Tibial artery (tissue), 4 donors: ENCODE measurements at regions not wholly inside any gene's neighbourhood (a gene's known extent, or its start where the extent isn't known, plus 50 kb on each side); places are given as distances from the start of the nearest gene placed in this dataset.

Source experiments
- DNase-seq, 2 donors: peaks; one replicate each; pipeline ENCODE4 v3.0.0-alpha.2; 2019
- H3K27ac ChIP-seq, 2 donors: fragments of 200-600 bp; sonication (generic) in 1 of 2; 1 replicate in 1 of 2; 2 replicates in 1 of 2; pipeline ENCODE4 v1.5.1; 2018 to 2019; ENCODE audit warnings: mild to moderate bottlenecking in 1 of 2
- H3K27me3 ChIP-seq, 2 donors: fragments of 200-600 bp; sonication (generic) in 1 of 2; one replicate each; pipeline versions ENCODE4 v1.5.1 to v1.6.0; 2016 to 2019
- H3K36me3 ChIP-seq, 3 donors: fragments of 200-600 bp; sonication (generic) in 2 of 3; one replicate each; pipeline ENCODE4 v1.5.1; 2016 to 2019; ENCODE audit warnings: mild to moderate bottlenecking in 2 of 3
- H3K4me1 ChIP-seq, 4 donors: fragments of 200-600 bp; sonication (generic) in 2 of 4; 1 replicate in 3 of 4; 2 replicates in 1 of 4; pipeline ENCODE4 v1.5.1; 2016 to 2019
- H3K4me3 ChIP-seq, 2 donors: fragments of 200-600 bp; sonication (generic) in 1 of 2; 1 replicate in 1 of 2; 2 replicates in 1 of 2; pipeline ENCODE4 v1.5.1; 2018 to 2019; ENCODE audit warnings: mild to moderate bottlenecking in 2 of 2
- H3K9me3 ChIP-seq, 3 donors: fragments of 200-600 bp; sonication (generic) in 1 of 3; one replicate each; pipeline ENCODE4 v1.5.1; 2016 to 2019
- CTCF ChIP-seq, 2 experiments: fragments of 200-600 bp in 1 of 2; fragments of 450-650 bp in 1 of 2; IDR thresholded peaks; one replicate each; pipeline ENCODE4 v1.5.1; 2017 to 2019; ENCODE audit warnings: antibody characterized with exemption in 2 of 2, mild to moderate bottlenecking in 1 of 2, moderate library complexity in 1 of 2
- intact Hi-C: fragments of 100-400 bp; cut with DNase I; formaldehyde crosslinking; loops from one replicate; pipeline ENCODE4 v1.15.0; 2023; ENCODE audit warnings: low total_unique reads

GRCh38 chr19:28537896-28538295 is 675.1 kb downstream of the UQCRFS1 start:
- H3K9me3 ChIP-seq: peaks cover 0 to 7% (median 0%) of the 10 kb centered on the region in 3 donors
- TF ChIP-seq CTCF (IDR thresholded peaks at IDR 0.05): no peak
- intact Hi-C loops: no loop called here
- DNase-seq: no peak
- H3K27me3 ChIP-seq: no peaks in the 10 kb centered on the region
- no peaks in the 10 kb centered on the region for H3K4me1 ChIP-seq
- no peak overlapping the region for H3K4me3 ChIP-seq
- H3K36me3 ChIP-seq: no peaks in the 10 kb centered on the region
- H3K27ac ChIP-seq: no peak overlapping the region

- no peak for DNase-seq
- Histone ChIP-seq H3K4me3 (no peak overlapping the region), H3K27ac (no peak overlapping the region), H3K27me3 (no peaks in the 10 kb centered on the region), H3K9me3 (peaks cover 0 to 7% (median 0%) of the 10 kb centered on the region in 3 donors), H3K4me1 (no peaks in the 10 kb centered on the region), H3K36me3 (no peaks in the 10 kb centered on the region)
- intact Hi-C loops: no loop called here
- no peak for TF ChIP-seq CTCF (IDR thresholded peaks at IDR 0.05)
Measured at GRCh38 chr19:28537079-28537478, 675.9 kb downstream of the UQCRFS1 start.

GRCh38 chr19:28535352-28535775 is 677.6 kb downstream of the UQCRFS1 start:
- Histone ChIP-seq H3K9me3 (peaks cover 0 to 7% (median 0%) of the 10 kb centered on the region in 3 donors), H3K36me3 (no peaks in the 10 kb centered on the region), H3K4me1 (no peaks in the 10 kb centered on the region), H3K4me3 (no peak overlapping the region), H3K27ac (no peak overlapping the region), H3K27me3 (no peaks in the 10 kb centered on the region)
- DNase-seq: no peak
- no peak for TF ChIP-seq CTCF (IDR thresholded peaks at IDR 0.05)
- intact Hi-C loops: no loop called here

- intact Hi-C loops: no loop called here
- no peak for TF ChIP-seq CTCF (IDR thresholded peaks at IDR 0.05)
- H3K27me3 ChIP-seq: no peaks in the 10 kb centered on the region
Measured at GRCh38 chr19:28534766-28535351, 678.1 kb downstream of the UQCRFS1 start.

GRCh38 chr19:28532765-28533341 is 680.1 kb downstream of the UQCRFS1 start:
- H3K4me3 ChIP-seq: no peak overlapping the region
- no peak overlapping the region for H3K27ac ChIP-seq
- no peaks in the 10 kb centered on the region for H3K4me1 ChIP-seq
- no peak for TF ChIP-seq CTCF (IDR thresholded peaks at IDR 0.05)
- H3K9me3 ChIP-seq: peaks cover 0 to 7% (median 0%) of the 10 kb centered on the region in 3 donors
- DNase-seq: no peak
- intact Hi-C loops: no loop called here
- no peaks in the 10 kb centered on the region for H3K36me3 ChIP-seq
- H3K27me3 ChIP-seq: no peaks in the 10 kb centered on the region

More at GRCh38 chr19:28534766-28535351, 678.1 kb downstream of the UQCRFS1 start:
- Histone ChIP-seq H3K4me3 (no peak overlapping the region), H3K4me1 (no peaks in the 10 kb centered on the region), H3K27ac (no peak overlapping the region), H3K9me3 (peaks cover 0 to 7% (median 0%) of the 10 kb centered on the region in 3 donors), H3K36me3 (no peaks in the 10 kb centered on the region)
- no peak for DNase-seq
